Body of pancreas (tissue), 4 donors: ENCODE measurements at regions not wholly inside any gene's neighbourhood (a gene's known extent, or its start where the extent isn't known, plus 50 kb on each side); places are given as distances from the start of the nearest gene placed in this dataset.
A peak's percentile ranks its signal among the peaks of the same experiment; 100 is the strongest.
"Not testable (repeated sequence)": the region's sequence is repeated elsewhere in the genome, so short reads cannot be mapped to it uniquely, and the experiment has no call there.

Experiments used
- CTCF ChIP-seq, 7 experiments: fragments of 450-650 bp in 4 of 7; fragments of 200-600 bp in 3 of 7; sonication (generic) in 3 of 7; IDR thresholded peaks; one replicate each; pipeline ENCODE4 v1.5.1; 2016 to 2019; ENCODE audit warnings: antibody characterized with exemption in 7 of 7
- POLR2A ChIP-seq, 3 donors: fragments of 450-650 bp; IDR thresholded peaks; one replicate each; pipeline ENCODE4 v1.6.1; 2016; ENCODE audit warnings: antibody characterized with exemption in 3 of 3, mild to moderate bottlenecking in 2 of 3

- TF ChIP-seq POLR2A (IDR thresholded peaks at IDR 0.05): not testable (repeated sequence)
- TF ChIP-seq CTCF (IDR thresholded peaks at IDR 0.05): peak; percentile 16 to 74 (median 57)
Observed at GRCh38 chr17:83205387-83206035, 126.1 kb downstream of the METRNL start.
